ENCODE measurements at regions not wholly inside any gene's neighbourhood (a gene's known extent, or its start where the extent isn't known, plus 50 kb on each side); places are given as distances from the start of the nearest gene placed in this dataset.

- no peak overlapping the region for H3K4me3 ChIP-seq (ENCODE audit: low read depth, low read length)
- DNase-seq (ENCODE audit: low read depth), result no peak
- H3K27me3 ChIP-seq (ENCODE audit: control insufficient read depth, insufficient read depth, low read length), result no peaks in the 10 kb centered on the region
- no peak for TF ChIP-seq CTCF (IDR thresholded peaks at IDR 0.05; ENCODE audit: insufficient read depth, low read depth, low read length)
- no peaks in the 10 kb centered on the region for H3K36me3 ChIP-seq (ENCODE audit: control insufficient read depth, insufficient read depth, low read length)
- ChIA-PET POLR2A (no interaction called here), CTCF (no interaction called here)
These were observed 677.9 kb downstream of the MATN1 start for GRCh38 chr1:30045304-30046090.

GRCh38 chr1:30044656-30045144 lies 678.7 kb downstream of the MATN1 start:
- no peaks in the 10 kb centered on the region for H3K36me3 ChIP-seq (ENCODE audit: control insufficient read depth, insufficient read depth, low read length)
- POLR2A ChIA-PET, result no interaction called here
- H3K27me3 ChIP-seq (ENCODE audit: control insufficient read depth, insufficient read depth, low read length), result no peaks in the 10 kb centered on the region
- DNase-seq (ENCODE audit: low read depth), result no peak
- CTCF ChIA-PET, result interaction anchor here (1.0 kb wide), 1 partner anchor 38 kb away, joined by 3 read pairs; no protein-coding TSS in a partner anchor
- no peak overlapping the region for H3K4me3 ChIP-seq (ENCODE audit: low read depth, low read length)
- no peak for TF ChIP-seq CTCF (IDR thresholded peaks at IDR 0.05; ENCODE audit: insufficient read depth, low read depth, low read length)

GRCh38 chr1:30043731-30044408 lies 679.5 kb downstream of the MATN1 start:
- H3K36me3 ChIP-seq (ENCODE audit: control insufficient read depth, insufficient read depth, low read length), result no peaks in the 10 kb centered on the region
- no peak overlapping the region for H3K4me3 ChIP-seq (ENCODE audit: low read depth, low read length)
- TF ChIP-seq CTCF (IDR thresholded peaks at IDR 0.05; ENCODE audit: insufficient read depth, low read depth, low read length), result no peak
- CTCF ChIA-PET, result interaction anchor here (1.0 kb wide), 1 partner anchor 39 kb away, joined by 3 read pairs; no protein-coding TSS in a partner anchor
- DNase-seq (ENCODE audit: low read depth), result no peak
- POLR2A ChIA-PET, result no interaction called here
- no peaks in the 10 kb centered on the region for H3K27me3 ChIP-seq (ENCODE audit: control insufficient read depth, insufficient read depth, low read length)

GRCh38 chr1:30043256-30043655 lies 680.1 kb downstream of the MATN1 start:
- ChIA-PET CTCF (no interaction called here), POLR2A (no interaction called here)
- no peaks in the 10 kb centered on the region for H3K36me3 ChIP-seq (ENCODE audit: control insufficient read depth, insufficient read depth, low read length)
- TF ChIP-seq CTCF (IDR thresholded peaks at IDR 0.05; ENCODE audit: insufficient read depth, low read depth, low read length), result no peak
- DNase-seq (ENCODE audit: low read depth), result no peak
- no peak overlapping the region for H3K4me3 ChIP-seq (ENCODE audit: low read depth, low read length)
- no peaks in the 10 kb centered on the region for H3K27me3 ChIP-seq (ENCODE audit: control insufficient read depth, insufficient read depth, low read length)

GRCh38 chr1:30042438-30043147 lies 680.8 kb downstream of the MATN1 start:
- Histone ChIP-seq H3K36me3 (ENCODE audit: control insufficient read depth, insufficient read depth, low read length) (no peaks in the 10 kb centered on the region), H3K4me3 (ENCODE audit: low read depth, low read length) (no peak overlapping the region), H3K27me3 (ENCODE audit: control insufficient read depth, insufficient read depth, low read length) (no peaks in the 10 kb centered on the region)
- no peak for DNase-seq (ENCODE audit: low read depth)
- TF ChIP-seq CTCF (IDR thresholded peaks at IDR 0.05; ENCODE audit: insufficient read depth, low read depth, low read length), result no peak
- POLR2A ChIA-PET, result no interaction called here
- CTCF ChIA-PET, result interaction anchor here (0.6 kb wide), 1 partner anchor 338 kb away, joined by 3 read pairs; no protein-coding TSS in a partner anchor

Measured in BJ (cell line).